ENCODE measurements at regions not wholly inside any gene's neighbourhood (a gene's known extent, or its start where the extent isn't known, plus 50 kb on each side); places are given as distances from the start of the nearest gene placed in this dataset.

DNA sequence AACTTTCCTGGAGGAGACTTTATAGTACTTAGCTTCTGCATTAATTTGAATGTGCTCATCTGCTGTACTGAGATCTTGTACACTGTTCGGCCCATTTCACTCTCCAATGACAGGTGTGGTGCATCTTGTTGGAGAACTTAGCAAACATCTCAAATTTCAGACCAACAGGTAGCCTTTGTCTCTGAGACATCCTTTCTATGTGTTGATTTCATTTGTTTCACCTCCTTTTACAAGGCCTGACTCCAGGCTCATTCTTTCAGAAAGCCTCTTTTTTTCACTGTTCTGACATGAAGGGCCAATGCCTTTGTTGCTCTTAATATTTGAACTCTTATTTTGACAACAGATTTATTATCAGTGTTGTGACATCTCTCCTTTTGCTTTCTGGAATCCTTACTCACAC is 271.8 kb upstream of the FANCL start:
- TF ChIP-seq, protein P1, sequence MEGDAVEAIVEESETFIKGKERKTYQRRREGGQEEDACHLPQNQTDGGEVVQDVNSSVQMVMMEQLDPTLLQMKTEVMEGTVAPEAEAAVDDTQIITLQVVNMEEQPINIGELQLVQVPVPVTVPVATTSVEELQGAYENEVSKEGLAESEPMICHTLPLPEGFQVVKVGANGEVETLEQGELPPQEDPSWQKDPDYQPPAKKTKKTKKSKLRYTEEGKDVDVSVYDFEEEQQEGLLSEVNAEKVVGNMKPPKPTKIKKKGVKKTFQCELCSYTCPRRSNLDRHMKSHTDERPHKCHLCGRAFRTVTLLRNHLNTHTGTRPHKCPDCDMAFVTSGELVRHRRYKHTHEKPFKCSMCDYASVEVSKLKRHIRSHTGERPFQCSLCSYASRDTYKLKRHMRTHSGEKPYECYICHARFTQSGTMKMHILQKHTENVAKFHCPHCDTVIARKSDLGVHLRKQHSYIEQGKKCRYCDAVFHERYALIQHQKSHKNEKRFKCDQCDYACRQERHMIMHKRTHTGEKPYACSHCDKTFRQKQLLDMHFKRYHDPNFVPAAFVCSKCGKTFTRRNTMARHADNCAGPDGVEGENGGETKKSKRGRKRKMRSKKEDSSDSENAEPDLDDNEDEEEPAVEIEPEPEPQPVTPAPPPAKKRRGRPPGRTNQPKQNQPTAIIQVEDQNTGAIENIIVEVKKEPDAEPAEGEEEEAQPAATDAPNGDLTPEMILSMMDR (IDR thresholded peaks at IDR 0.05; ENCODE audit: insufficient read depth, low read length) = no peak
- no peak for TF ChIP-seq REST (IDR thresholded peaks at IDR 0.05; ENCODE audit: insufficient replicate concordance, low read depth)

All from HL-60 (cell line).